Ectodermal cell (in vitro differentiated cells): ENCODE measurements at regions not wholly inside any gene's neighbourhood (a gene's known extent, or its start where the extent isn't known, plus 50 kb on each side); places are given as distances from the start of the nearest gene placed in this dataset.
"Not testable (repeated sequence)": the region's sequence is repeated elsewhere in the genome, so short reads cannot be mapped to it uniquely, and the experiment has no call there.

Experiments used
- H3K27ac ChIP-seq: 2 replicates; pipeline ENCODE4 v1.7.0; 2013; ENCODE audit warnings: mild to moderate bottlenecking, low read depth, low read length; ENCODE audit not compliant: insufficient read depth, poor library complexity, severe bottlenecking
- H3K27me3 ChIP-seq: 2 replicates; pipeline ENCODE4 v1.7.0; 2013; ENCODE audit warnings: mild to moderate bottlenecking, low read length; ENCODE audit not compliant: insufficient read depth, control insufficient read depth, poor library complexity, severe bottlenecking
- H3K36me3 ChIP-seq: one replicate; pipeline ENCODE4 v1.7.0; 2013; ENCODE audit warnings: low read length; ENCODE audit not compliant: control insufficient read depth, insufficient read depth
- H3K4me1 ChIP-seq: one replicate; pipeline ENCODE4 v1.7.0; 2013; ENCODE audit warnings: low read length; ENCODE audit not compliant: control insufficient read depth, insufficient read depth
- H3K4me3 ChIP-seq: 2 replicates; pipeline ENCODE4 v1.7.0; 2013; ENCODE audit warnings: low read depth, low read length, control low read depth; ENCODE audit not compliant: insufficient read depth
- H3K9me3 ChIP-seq: 2 replicates; pipeline ENCODE4 v1.7.0; 2013; ENCODE audit warnings: mild to moderate bottlenecking, low read length, moderate library complexity; ENCODE audit not compliant: control insufficient read depth
- WGBS, 2 experiments: methylation state at CpG; one replicate each; pipeline ENCODE4 v1.1.7; 2013; ENCODE audit warnings: missing lambda C conversion rate in 2 of 2; 5-methylcytosine and 5-hydroxymethylcytosine counted together

DNA sequence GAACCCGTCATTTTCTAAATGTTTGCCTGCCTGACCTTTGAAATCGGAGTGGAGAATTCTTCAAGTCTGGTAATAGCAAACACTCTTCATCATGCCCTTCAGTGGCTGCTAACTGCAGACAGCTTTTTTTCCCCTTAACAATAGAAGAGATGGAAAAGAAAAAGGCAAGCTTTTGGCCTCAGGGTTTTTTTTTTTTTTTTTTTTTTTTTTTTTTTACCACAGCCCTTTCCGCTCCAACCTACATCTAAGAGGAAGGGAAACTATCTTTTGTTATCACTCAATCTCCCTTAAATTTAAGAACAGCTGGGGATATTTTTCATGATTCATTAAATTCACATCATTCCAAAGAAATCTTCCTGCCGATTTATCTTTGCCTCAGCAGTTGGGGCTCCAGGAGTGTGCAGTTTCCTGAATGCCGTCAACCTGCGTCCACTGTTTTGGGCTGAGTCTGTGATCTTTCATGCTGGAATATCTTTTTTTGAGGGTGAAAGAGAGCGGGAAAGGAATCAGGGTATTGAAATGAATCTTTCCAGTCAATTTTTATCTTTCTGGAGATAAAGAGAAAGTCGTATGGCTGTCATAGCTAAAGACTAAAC is 144.5 kb upstream of the SMYD2 start:
- Histone ChIP-seq H3K27me3 (no peaks in the 10 kb centered on the region), H3K4me3 (no peak overlapping the region), H3K27ac (no peak overlapping the region), H3K9me3 (no peaks in the 10 kb centered on the region), H3K36me3 (no peaks in the 10 kb centered on the region), H3K4me1 (peaks cover 12% of the 10 kb centered on the region)
- WGBS, 2 experiments, result 90 to 93% methylated on average over 7 to 8 of the region's 8 CpGs

DNA sequence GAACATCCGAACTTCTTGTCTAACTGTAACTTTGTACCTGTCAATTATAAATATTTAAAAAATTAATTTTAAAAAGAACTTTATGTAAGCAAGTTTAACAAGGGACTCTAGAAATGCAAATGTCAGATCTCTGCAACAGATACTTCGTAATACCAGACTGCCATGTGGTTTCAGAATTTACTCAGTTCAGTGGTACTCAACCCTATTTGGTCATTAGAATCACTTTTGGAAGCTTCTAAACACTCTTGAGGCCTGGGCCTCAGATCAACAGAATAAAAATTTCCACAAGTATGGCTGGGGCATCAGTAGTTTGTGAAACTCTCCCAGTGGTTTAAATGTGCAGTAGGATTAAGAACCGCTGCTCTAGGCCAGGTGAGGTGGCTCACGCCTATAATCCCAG is 139.5 kb upstream of the SMYD2 start:
- Histone ChIP-seq H3K27me3 (no peaks in the 10 kb centered on the region), H3K9me3 (no peaks in the 10 kb centered on the region), H3K4me1 (peaks cover 11% of the 10 kb centered on the region), H3K27ac (no peak overlapping the region), H3K4me3 (no peak overlapping the region), H3K36me3 (no peaks in the 10 kb centered on the region)
- 93 to 95% methylated on average over 3 of the region's 4 CpGs for WGBS, 2 experiments

DNA sequence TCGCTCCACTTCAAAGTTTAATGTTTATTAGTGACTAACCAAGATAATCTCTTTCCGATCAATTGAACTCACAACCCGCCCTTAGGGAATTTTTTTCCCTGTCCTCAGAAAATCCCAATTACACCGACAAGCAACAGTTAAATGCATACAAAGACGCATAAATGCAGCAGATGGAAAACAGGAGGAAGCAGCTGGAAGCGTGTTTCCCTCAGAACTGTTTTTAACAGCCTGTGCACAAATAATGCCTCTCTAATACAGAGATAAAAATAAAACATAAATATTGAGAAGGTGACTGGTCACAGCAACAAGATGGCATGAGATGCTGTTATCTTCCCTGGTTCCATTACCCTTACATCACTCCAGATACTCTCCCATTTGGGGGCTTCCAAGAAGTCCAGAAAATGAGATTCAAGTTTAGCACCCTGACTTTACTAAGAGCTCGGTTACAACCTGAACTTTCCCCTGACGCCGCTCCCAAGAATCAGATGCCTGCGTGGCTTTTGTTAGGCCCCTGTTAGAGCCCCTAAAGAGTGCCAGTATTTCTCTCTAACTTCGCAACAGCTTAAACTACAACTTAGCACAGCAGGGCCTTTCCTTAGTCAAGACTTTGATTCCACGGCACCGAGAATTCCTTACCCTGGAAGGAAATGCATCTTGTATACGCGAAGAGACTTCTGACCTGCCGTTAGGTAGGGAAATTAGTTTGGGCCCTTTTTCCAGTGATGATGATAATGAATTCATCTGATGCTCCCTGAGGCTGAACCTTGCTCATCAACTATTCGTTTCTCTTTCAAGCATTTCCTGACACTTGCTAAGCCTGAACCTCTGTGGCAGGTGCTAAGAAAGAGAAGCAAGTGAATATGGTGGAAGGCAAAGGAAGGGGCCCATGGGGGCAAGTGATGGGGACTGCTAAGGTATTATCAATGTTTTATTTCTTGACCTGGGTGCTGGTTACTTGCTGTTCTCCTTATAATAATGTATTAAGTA is 137.7 kb upstream of the SMYD2 start:
- Histone ChIP-seq H3K27ac (peak overlapping the region; percentile 47), H3K27me3 (no peaks in the 10 kb centered on the region)
- 65 to 66% methylated on average over 17 of the region's 17 CpGs for WGBS, 2 experiments

DNA sequence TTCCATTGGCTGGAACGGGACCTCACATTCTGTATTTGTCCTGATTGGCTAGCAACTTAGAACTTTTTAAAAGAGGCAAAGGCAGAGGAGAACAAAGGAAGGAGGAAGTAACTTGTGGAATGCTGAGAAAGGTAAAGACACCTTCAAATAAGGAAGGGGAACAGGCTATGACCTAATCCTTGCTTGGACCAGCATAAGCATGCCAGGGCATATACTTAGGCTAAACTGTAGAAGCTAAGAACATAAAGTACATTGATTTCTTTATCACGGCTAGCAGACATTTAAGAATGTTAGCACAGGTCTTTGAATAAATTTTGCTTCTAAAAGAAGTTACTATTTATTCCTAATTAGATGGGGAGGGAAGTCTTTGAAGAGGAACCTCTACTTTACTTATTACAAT is 136.4 kb upstream of the SMYD2 start:
- WGBS, 2 experiments, result 97 to 100% methylated on average over 1 to 2 of the region's 2 CpGs
- H3K36me3 ChIP-seq, H3K4me3 ChIP-seq, H3K27ac ChIP-seq, H3K4me1 ChIP-seq, H3K27me3 ChIP-seq, H3K9me3 ChIP-seq: not testable (repeated sequence)

More for the DNA sequence above, 137.7 kb upstream of the SMYD2 start:
- Histone ChIP-seq H3K4me1 (peaks cover 6% of the 10 kb centered on the region), H3K36me3 (no peaks in the 10 kb centered on the region), H3K9me3 (no peaks in the 10 kb centered on the region), H3K4me3 (no peak overlapping the region)

DNA sequence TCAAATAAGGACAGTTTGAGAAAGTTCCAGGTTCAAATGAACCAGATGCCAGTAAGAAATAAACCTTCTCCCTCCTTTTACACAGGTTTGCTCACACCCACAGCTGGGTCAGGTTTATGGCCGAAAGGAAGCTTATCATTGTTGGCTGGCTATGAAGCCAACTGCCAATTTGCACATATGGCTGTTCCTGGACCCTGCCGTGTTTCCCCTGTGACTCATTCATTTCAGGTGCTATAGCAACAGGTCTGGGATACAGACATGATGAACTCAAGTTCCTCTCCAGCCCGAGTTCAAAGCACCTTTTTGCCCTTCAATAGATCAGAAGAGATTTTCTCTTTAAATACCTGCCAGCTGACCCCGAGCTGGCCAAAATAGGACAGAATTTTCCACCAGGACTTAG is 134.4 kb upstream of the SMYD2 start:
- Histone ChIP-seq H3K36me3 (no peaks in the 10 kb centered on the region), H3K4me1 (peaks cover 6% of the 10 kb centered on the region), H3K27ac (no peak overlapping the region), H3K9me3 (no peaks in the 10 kb centered on the region), H3K4me3 (no peak overlapping the region), H3K27me3 (no peaks in the 10 kb centered on the region)
- WGBS, 2 experiments, result 87 to 94% methylated on average over 4 of the region's 4 CpGs

DNA sequence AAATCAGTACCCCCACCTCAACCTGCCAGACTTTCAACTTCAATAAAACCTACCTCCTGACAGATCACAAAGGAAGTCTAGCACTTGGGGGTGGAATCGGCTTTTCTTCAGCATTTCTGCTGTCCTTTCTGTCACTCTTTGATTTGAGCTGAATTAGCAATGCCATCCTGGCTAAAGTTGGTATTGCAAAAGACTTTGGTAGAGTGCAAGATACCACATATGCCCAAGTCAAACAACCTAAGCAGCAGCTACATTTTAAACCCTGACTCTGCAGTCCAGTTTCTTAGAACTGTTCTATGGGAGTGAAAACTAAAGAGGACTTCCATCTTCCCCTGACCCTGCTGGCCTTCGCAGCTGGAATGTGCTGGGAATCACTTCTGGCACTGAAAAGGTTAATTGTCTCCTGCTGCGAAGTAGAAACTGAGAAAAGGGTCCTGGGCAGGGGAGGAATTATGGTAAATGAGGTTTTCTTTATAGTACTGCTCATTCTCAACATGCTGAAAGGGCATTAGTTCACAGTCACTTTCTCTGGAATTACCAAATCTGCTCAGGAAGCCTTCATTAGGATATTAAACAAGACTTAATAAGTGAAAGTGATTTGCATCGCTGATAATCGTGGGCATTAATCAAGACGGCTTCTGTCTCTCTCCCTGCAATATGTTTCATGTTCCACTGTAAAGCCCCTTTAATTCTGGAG is 126.2 kb upstream of the SMYD2 start:
- H3K27me3 ChIP-seq, result no peaks in the 10 kb centered on the region
- H3K9me3 ChIP-seq, result no peaks in the 10 kb centered on the region
- H3K4me3 ChIP-seq, result no peak overlapping the region
- no peaks in the 10 kb centered on the region for H3K36me3 ChIP-seq
- no peak overlapping the region for H3K27ac ChIP-seq
- H3K4me1 ChIP-seq, result peaks cover 38% of the 10 kb centered on the region
- WGBS, 2 experiments, result 17 to 24% methylated on average over 6 of the region's 6 CpGs

DNA sequence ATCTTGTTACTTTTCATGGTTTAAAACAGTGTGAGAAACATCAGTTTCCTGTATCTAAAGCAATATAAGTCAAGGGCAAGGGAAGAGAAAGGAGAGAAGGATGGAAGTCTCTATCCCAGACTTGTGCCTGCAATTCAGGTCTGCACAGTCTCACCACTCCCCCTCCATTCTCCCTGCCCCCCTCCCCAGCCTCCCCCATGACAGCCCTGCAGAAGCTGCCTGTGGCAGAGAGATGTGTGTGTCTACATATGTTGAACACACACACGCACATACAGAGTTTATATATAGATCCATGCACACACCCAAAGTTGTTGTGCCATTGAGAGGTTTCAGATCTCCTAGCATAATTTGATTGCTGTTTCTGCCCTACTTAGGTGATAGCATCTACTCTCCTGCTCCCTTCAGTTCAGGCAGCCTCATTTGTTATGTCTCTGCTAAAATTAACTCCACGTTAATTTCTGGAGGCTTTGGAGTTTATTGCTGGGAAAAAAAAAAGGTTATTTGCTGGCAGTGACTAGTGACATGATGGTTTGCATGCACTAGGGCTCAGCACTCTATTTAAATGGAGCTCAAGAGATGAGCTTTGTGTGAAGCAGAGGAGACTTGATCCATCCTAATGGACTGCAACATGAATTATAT is 124.9 kb upstream of the SMYD2 start:
- Histone ChIP-seq H3K4me1 (peaks cover 38% of the 10 kb centered on the region), H3K27ac (no peak overlapping the region), H3K4me3 (no peak overlapping the region), H3K9me3 (no peaks in the 10 kb centered on the region), H3K36me3 (no peaks in the 10 kb centered on the region), H3K27me3 (no peaks in the 10 kb centered on the region)
- 83 to 92% methylated on average over 2 of the region's 2 CpGs for WGBS, 2 experiments

DNA sequence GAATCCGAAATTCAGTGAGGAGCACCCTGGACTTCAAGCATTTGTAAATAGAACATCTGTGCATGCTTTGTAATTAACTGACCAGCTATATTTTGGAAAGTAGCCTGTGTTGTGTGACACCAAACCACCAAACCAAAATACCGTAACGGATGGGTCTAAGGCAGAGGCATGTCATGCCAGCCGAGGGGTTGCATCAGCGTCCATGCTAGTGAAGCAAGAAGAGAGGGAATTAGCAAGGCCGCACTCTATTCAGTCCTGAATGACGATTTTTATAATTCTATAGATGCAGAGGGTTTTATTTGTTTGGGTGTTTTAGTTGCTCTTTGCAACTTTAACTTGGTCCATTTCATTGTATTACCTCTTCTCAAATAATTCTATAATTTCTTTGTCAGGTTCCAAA is 116.8 kb upstream of the SMYD2 start:
- Histone ChIP-seq H3K36me3 (no peaks in the 10 kb centered on the region), H3K4me3 (no peak overlapping the region), H3K9me3 (no peaks in the 10 kb centered on the region), H3K4me1 (no peaks in the 10 kb centered on the region), H3K27ac (no peak overlapping the region), H3K27me3 (no peaks in the 10 kb centered on the region)
- WGBS, 2 experiments, result 88 to 89% methylated on average over 6 to 7 of the region's 7 CpGs

DNA sequence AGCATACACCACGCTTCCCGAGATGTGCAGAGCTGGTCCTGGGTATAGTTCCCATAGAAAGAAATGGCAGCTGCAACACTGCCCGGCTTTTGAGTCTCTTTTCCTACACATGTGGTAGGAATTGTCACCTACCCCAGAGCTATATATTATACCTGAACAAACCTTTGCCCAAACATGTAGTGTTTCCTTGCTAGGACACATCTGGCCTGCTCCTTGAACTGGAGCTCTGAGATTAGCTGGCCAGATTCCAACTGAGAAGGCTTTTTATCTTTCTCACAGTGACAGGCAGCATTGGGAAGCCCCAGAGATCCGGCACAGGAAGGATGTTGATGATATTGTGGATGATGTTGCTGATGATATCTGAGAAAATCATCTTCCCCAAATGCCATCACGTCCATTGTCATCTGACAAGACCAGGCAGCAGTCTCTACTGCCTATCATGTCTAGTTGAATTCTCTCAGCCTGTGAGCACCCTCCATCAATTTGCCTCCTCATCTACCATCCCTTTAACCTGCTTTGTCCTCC is 115.0 kb upstream of the SMYD2 start:
- Histone ChIP-seq H3K36me3 (no peaks in the 10 kb centered on the region), H3K27me3 (no peaks in the 10 kb centered on the region), H3K9me3 (no peaks in the 10 kb centered on the region), H3K27ac (no peak overlapping the region), H3K4me1 (no peaks in the 10 kb centered on the region), H3K4me3 (no peak overlapping the region)
- WGBS, 2 experiments, result 95% methylated on average over 5 of the region's 5 CpGs
